DOHH2 (cell line): ENCODE measurements at regions not wholly inside any gene's neighbourhood (a gene's known extent, or its start where the extent isn't known, plus 50 kb on each side); places are given as distances from the start of the nearest gene placed in this dataset.

Source experiments
- H3F3A ChIP-seq: fragments of 200-600 bp; sonication (generic), shearing (Covaris generic); 2 replicates; pipeline ENCODE4 v1.6.0; 2016; ENCODE audit warnings: antibody characterized with exemption, mild to moderate bottlenecking; ENCODE audit not compliant: control insufficient read depth, insufficient read depth
- H3K27ac ChIP-seq: fragments of 200-600 bp; sonication (generic); 2 replicates; pipeline ENCODE4 v1.5.1; 2014; ENCODE audit warnings: low read depth, mild to moderate bottlenecking, low read length, moderate library complexity
- H3K27me3 ChIP-seq: fragments of 200-600 bp; sonication (generic); 2 replicates; pipeline ENCODE4 v1.6.1; 2014; ENCODE audit warnings: mild to moderate bottlenecking, low read length, mixed read lengths; ENCODE audit not compliant: control insufficient read depth
- H3K36me3 ChIP-seq: fragments of 200-600 bp; sonication (generic); 2 replicates; pipeline ENCODE4 v1.6.1; 2014; ENCODE audit warnings: mild to moderate bottlenecking, low read length, moderate library complexity, mixed read lengths; ENCODE audit not compliant: control insufficient read depth
- H3K4me1 ChIP-seq: fragments of 200-600 bp; sonication (generic); 2 replicates; pipeline ENCODE4 v1.6.1; 2014; ENCODE audit warnings: mild to moderate bottlenecking, low read length, mixed read lengths; ENCODE audit not compliant: control insufficient read depth
- H3K4me2 ChIP-seq: fragments of 200-600 bp; sonication (generic); 2 replicates; pipeline ENCODE4 v1.6.0; 2014; ENCODE audit warnings: mild to moderate bottlenecking, low read length, moderate library complexity
- H3K4me3 ChIP-seq: fragments of 200-600 bp; sonication (generic); 2 replicates; pipeline ENCODE4 v1.5.1; 2014; ENCODE audit warnings: mild to moderate bottlenecking, low read length, mixed read lengths
- H3K79me2 ChIP-seq: fragments of 200-600 bp; sonication (generic); 2 replicates; pipeline ENCODE4 v1.6.1; 2014; ENCODE audit warnings: mild to moderate bottlenecking, low read length, mixed read lengths; ENCODE audit not compliant: control insufficient read depth
- H3K9me2 ChIP-seq: fragments of 200-600 bp; sonication (generic); replicated peaks from 2 replicates; pipeline ENCODE4 v1.6.1; 2014; ENCODE audit warnings: mild to moderate bottlenecking, low read length, mixed read lengths; ENCODE audit not compliant: control insufficient read depth
- H3K9me3 ChIP-seq: fragments of 200-600 bp; sonication (generic); 2 replicates; pipeline ENCODE4 v1.6.1; 2014; ENCODE audit warnings: antibody characterized with exemption, low read length, mixed read lengths; ENCODE audit not compliant: control insufficient read depth, insufficient read depth
- H4K20me1 ChIP-seq: fragments of 200-600 bp; sonication (generic); 2 replicates; pipeline ENCODE4 v1.6.0; 2014; ENCODE audit warnings: low read depth, mild to moderate bottlenecking, antibody characterized with exemption, low read length, moderate library complexity; ENCODE audit not compliant: control insufficient read depth, insufficient read depth
- EZH2phosphoT487 ChIP-seq: fragments of 200-600 bp; sonication (generic); IDR thresholded peaks from 2 replicates; pipeline ENCODE4 v1.6.1; 2017; ENCODE audit warnings: borderline replicate concordance, mild to moderate bottlenecking, antibody characterized with exemption, low read length, moderate library complexity, mixed read lengths
- TF ChIP-seq, protein P1 (sequence below): fragments of 200-600 bp; sonication (generic); IDR thresholded peaks from one replicate; pipeline ENCODE4 v1.5.1; 2014; ENCODE audit warnings: antibody characterized with exemption, mild to moderate bottlenecking, low read depth, low read length; ENCODE audit not compliant: poor library complexity, severe bottlenecking

DNA sequence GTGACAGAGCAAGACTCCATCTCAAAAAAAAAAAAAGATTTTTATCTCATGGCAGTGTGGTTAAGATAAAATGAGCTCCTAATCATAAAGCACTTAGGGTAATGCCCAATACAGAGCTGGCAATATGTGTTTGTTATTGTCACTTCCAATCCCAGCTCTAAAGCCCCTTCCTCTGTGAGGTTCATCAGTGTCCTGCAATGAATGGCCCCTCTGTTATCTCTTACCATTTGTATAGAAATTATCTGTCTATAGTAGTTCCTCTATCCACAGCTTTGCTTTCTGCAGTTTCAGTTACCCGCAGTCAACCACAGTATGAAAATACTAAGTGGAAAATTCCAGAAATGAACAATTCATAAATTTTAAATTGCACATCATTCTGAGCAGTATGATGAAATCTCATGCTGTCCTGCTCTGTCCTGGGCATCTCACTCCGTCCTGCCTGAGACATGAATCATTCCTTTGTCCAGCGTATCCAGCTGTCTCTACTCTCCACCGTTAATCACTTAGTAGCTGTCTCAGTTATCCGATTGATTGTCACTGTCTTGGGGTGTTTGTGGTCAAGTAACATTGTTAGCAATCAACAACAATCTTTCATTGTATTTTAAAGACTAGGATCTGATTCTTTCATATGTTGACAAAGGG lies 50.2 kb upstream of the DNAH14 start:
- Histone ChIP-seq H4K20me1 (no peaks in the 10 kb centered on the region), H3K4me3 (no peak overlapping the region), H3K27ac (no peak overlapping the region), H3F3A (no peaks in the 10 kb centered on the region), H3K79me2 (no peaks in the 10 kb centered on the region), H3K9me2 (no peaks in the 10 kb centered on the region), H3K27me3 (peaks cover 4% of the 10 kb centered on the region), H3K9me3 (no peaks in the 10 kb centered on the region), H3K4me2 (no peak overlapping the region), H3K4me1 (no peaks in the 10 kb centered on the region), H3K36me3 (no peaks in the 10 kb centered on the region)
- TF ChIP-seq, protein P1, sequence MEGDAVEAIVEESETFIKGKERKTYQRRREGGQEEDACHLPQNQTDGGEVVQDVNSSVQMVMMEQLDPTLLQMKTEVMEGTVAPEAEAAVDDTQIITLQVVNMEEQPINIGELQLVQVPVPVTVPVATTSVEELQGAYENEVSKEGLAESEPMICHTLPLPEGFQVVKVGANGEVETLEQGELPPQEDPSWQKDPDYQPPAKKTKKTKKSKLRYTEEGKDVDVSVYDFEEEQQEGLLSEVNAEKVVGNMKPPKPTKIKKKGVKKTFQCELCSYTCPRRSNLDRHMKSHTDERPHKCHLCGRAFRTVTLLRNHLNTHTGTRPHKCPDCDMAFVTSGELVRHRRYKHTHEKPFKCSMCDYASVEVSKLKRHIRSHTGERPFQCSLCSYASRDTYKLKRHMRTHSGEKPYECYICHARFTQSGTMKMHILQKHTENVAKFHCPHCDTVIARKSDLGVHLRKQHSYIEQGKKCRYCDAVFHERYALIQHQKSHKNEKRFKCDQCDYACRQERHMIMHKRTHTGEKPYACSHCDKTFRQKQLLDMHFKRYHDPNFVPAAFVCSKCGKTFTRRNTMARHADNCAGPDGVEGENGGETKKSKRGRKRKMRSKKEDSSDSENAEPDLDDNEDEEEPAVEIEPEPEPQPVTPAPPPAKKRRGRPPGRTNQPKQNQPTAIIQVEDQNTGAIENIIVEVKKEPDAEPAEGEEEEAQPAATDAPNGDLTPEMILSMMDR, result no peak
- TF ChIP-seq EZH2phosphoT487, result no peak
